ENCODE measurements at regions not wholly inside any gene's neighbourhood (a gene's known extent, or its start where the extent isn't known, plus 50 kb on each side); places are given as distances from the start of the nearest gene placed in this dataset.

- no peak overlapping the region for H3K4me3 ChIP-seq (replicated peaks; ENCODE audit: low read depth, low read length)
- no peak for TF ChIP-seq CTCF (IDR thresholded peaks at IDR 0.05; ENCODE audit: low read depth, low read length, missing control alignments)
- DNase-seq (ENCODE audit: extremely low read depth, low read depth), result no peak
Observed at GRCh38 chr5:173832386-173832785, 55.8 kb upstream of the CPEB4 start.

- no peak overlapping the region for H3K4me3 ChIP-seq (replicated peaks; ENCODE audit: low read depth, low read length)
- TF ChIP-seq CTCF (IDR thresholded peaks at IDR 0.05; ENCODE audit: low read depth, low read length, missing control alignments), result no peak
- no peak for DNase-seq (ENCODE audit: extremely low read depth, low read depth)
Observed at GRCh38 chr5:173833196-173833985, 54.8 kb upstream of the CPEB4 start.

- DNase-seq (ENCODE audit: extremely low read depth, low read depth), result no peak
- TF ChIP-seq CTCF (IDR thresholded peaks at IDR 0.05; ENCODE audit: low read depth, low read length, missing control alignments), result no peak
- no peak overlapping the region for H3K4me3 ChIP-seq (replicated peaks; ENCODE audit: low read depth, low read length)
Observed at GRCh38 chr5:173834071-173834771, 53.9 kb upstream of the CPEB4 start.

- no peak for TF ChIP-seq CTCF (IDR thresholded peaks at IDR 0.05; ENCODE audit: low read depth, low read length, missing control alignments)
- no peak for DNase-seq (ENCODE audit: extremely low read depth, low read depth)
- H3K4me3 ChIP-seq (replicated peaks; ENCODE audit: low read depth, low read length), result no peak overlapping the region
Observed at GRCh38 chr5:173835131-173835530, 53.0 kb upstream of the CPEB4 start.

- no peak overlapping the region for H3K4me3 ChIP-seq (replicated peaks; ENCODE audit: low read depth, low read length)
- TF ChIP-seq CTCF (IDR thresholded peaks at IDR 0.05; ENCODE audit: low read depth, low read length, missing control alignments), result no peak
- no peak for DNase-seq (ENCODE audit: extremely low read depth, low read depth)
Observed at GRCh38 chr5:173835661-173836060, 52.5 kb upstream of the CPEB4 start.

- DNase-seq (ENCODE audit: extremely low read depth, low read depth), result no peak
- no peak overlapping the region for H3K4me3 ChIP-seq (replicated peaks; ENCODE audit: low read depth, low read length)
Observed at GRCh38 chr5:173837654-173838053, 50.5 kb upstream of the CPEB4 start.

More at GRCh38 chr5:173837654-173838053, 50.5 kb upstream of the CPEB4 start:
- TF ChIP-seq CTCF (IDR thresholded peaks at IDR 0.05; ENCODE audit: low read depth, low read length, missing control alignments), result no peak

All from HFF-Myc (cell line).